H1 (cell line): ENCODE measurements at regions not wholly inside any gene's neighbourhood (a gene's known extent, or its start where the extent isn't known, plus 50 kb on each side); places are given as distances from the start of the nearest gene placed in this dataset.

Source experiments
- FOSL1 ChIP-seq: IDR thresholded peaks from 2 replicates; pipeline ENCODE4 v1.6.1; 2011; ENCODE audit warnings: mild to moderate bottlenecking, low read depth, low read length, moderate library complexity; ENCODE audit not compliant: insufficient read depth
- SIRT6 ChIP-seq: IDR thresholded peaks from one replicate; pipeline ENCODE4 v1.7.1; 2012; ENCODE audit warnings: low read length, inconsistent platforms
- TAF7 ChIP-seq: optimal IDR thresholded peaks from 2 replicates; pipeline ENCODE3; 2011; ENCODE audit warnings: low read depth, mild to moderate bottlenecking, inconsistent platforms, low read length, moderate library complexity, borderline replicate concordance

GRCh38 chr7:156032973-156033372 is 220.7 kb upstream of the SHH start (continued):
- no peak for TF ChIP-seq FOSL1
- no peak for TF ChIP-seq SIRT6
- TF ChIP-seq TAF7: no peak
